Stomach (tissue), 8 donors: ENCODE measurements at regions not wholly inside any gene's neighbourhood (a gene's known extent, or its start where the extent isn't known, plus 50 kb on each side); places are given as distances from the start of the nearest gene placed in this dataset.
A peak's percentile ranks its signal among the peaks of the same experiment; 100 is the strongest.

Source experiments
- DNase-seq, 2 donors: peaks; one replicate each; pipeline versions ENCODE4 v3.0.0 to v3.0.0-alpha.2; 2013 to 2019
- H3K27ac ChIP-seq, 5 donors: fragments of 200-600 bp in 4 of 5; sonication (generic) in 4 of 5; one replicate each; pipeline ENCODE4 v1.5.1; 2013 to 2019; ENCODE audit warnings: mild to moderate bottlenecking in 1 of 5, moderate library complexity in 1 of 5
- H3K27me3 ChIP-seq, 3 donors: fragments of 200-600 bp; sonication (generic); one replicate each; pipeline ENCODE4 v1.5.1; 2017 to 2019; ENCODE audit warnings: mixed run types in 1 of 3
- H3K36me3 ChIP-seq, 4 donors: fragments of 200-600 bp; sonication (generic); 1 replicate in 3 of 4; 2 replicates in 1 of 4; pipeline ENCODE4 v1.5.1; 2016 to 2019
- H3K4me1 ChIP-seq, 4 donors: fragments of 200-600 bp; sonication (generic); one replicate each; pipeline ENCODE4 v1.5.1; 2016 to 2019
- H3K4me3 ChIP-seq, 4 donors: fragments of 200-600 bp; sonication (generic) in 3 of 4; one replicate each; pipeline ENCODE4 v1.5.1; 2016 to 2019; ENCODE audit warnings: mild to moderate bottlenecking in 1 of 4
- H3K9me3 ChIP-seq, 4 donors: fragments of 200-600 bp; sonication (generic); one replicate each; pipeline ENCODE4 v1.5.1; 2016 to 2019
- CTCF ChIP-seq, 7 experiments: fragments of 450-650 bp in 4 of 7; fragments of 200-600 bp in 3 of 7; sonication (generic) in 3 of 7; IDR thresholded peaks; one replicate each; pipeline ENCODE4 v1.5.1; 2016 to 2019; ENCODE audit warnings: antibody characterized with exemption in 7 of 7, control low read depth in 2 of 7, mild to moderate bottlenecking in 1 of 7
- EP300 ChIP-seq: sonication (generic); formaldehyde crosslinking; IDR thresholded peaks from one replicate; pipeline ENCODE4 v1.6.1; 2017; ENCODE audit warnings: antibody characterized with exemption
- POLR2A ChIP-seq, 4 donors: fragments of 450-650 bp; IDR thresholded peaks; one replicate each; pipeline ENCODE4 v1.6.1; 2016; ENCODE audit warnings: antibody characterized with exemption in 4 of 4, control low read depth in 2 of 4, mild to moderate bottlenecking in 1 of 4, moderate library complexity in 1 of 4
- POLR2AphosphoS5 ChIP-seq, 3 donors: sonication (generic); formaldehyde crosslinking; IDR thresholded peaks; one replicate each; pipeline ENCODE4 v1.6.1; 2016; ENCODE audit warnings: antibody characterized with exemption in 3 of 3
- WGBS, 5 donors: extraction: QIAGEN DNeasy Blood & Tissue Kit in 3 of 5; methylation state at CpG; one replicate each; pipeline versions ENCODE4 v1.1.5 to v1.1.7; 2013 to 2018; 5-methylcytosine and 5-hydroxymethylcytosine counted together
- intact Hi-C: fragments of 100-400 bp; cut with DNase I; formaldehyde crosslinking; loops from one replicate; pipeline ENCODE4 v1.15.1; 2023; ENCODE audit warnings: low total_unique reads
- donor health status: healthy with polysubstance abuse.
- donor health status: Bipolar disorder and iron deficiency.
- donor health status: healthy.

GRCh38 chr13:63408331-63409189 lies 1992.9 kb upstream of the PCDH20 start:
- Histone ChIP-seq H3K36me3 (no peaks in the 10 kb centered on the region), H3K27ac (no peak overlapping the region), H3K4me1 (no peaks in the 10 kb centered on the region), H3K4me3 (no peak overlapping the region), H3K27me3 (no peaks in the 10 kb centered on the region), H3K9me3 (no peaks in the 10 kb centered on the region)
- TF ChIP-seq CTCF (IDR thresholded peaks at IDR 0.05), result no peak
- no peak for TF ChIP-seq EP300
- TF ChIP-seq POLR2A (IDR thresholded peaks at IDR 0.05), result no peak
- no peak for TF ChIP-seq POLR2AphosphoS5 (IDR thresholded peaks at IDR 0.05)
- intact Hi-C loops, result no loop called here
- DNase-seq, result peak in 1 of 2 donors; percentile 20
- WGBS, 5 donors, result 37 to 55% (median 51%) methylated on average over 4 of the region's 4 CpGs

GRCh38 chr13:63403733-63404132 lies 1988.1 kb upstream of the PCDH20 start:
- intact Hi-C loops, result no loop called here
- Histone ChIP-seq H3K36me3 (no peaks in the 10 kb centered on the region), H3K4me1 (no peaks in the 10 kb centered on the region), H3K9me3 (no peaks in the 10 kb centered on the region), H3K4me3 (no peak overlapping the region), H3K27ac (no peak overlapping the region), H3K27me3 (no peaks in the 10 kb centered on the region)
- TF ChIP-seq EP300 (no peak), POLR2AphosphoS5 (IDR thresholded peaks at IDR 0.05) (no peak), POLR2A (IDR thresholded peaks at IDR 0.05) (no peak), CTCF (IDR thresholded peaks at IDR 0.05) (no peak)
- no peak for DNase-seq

- DNase-seq, result no peak
- H3K9me3 ChIP-seq, result no peaks in the 10 kb centered on the region
- H3K4me1 ChIP-seq, result no peaks in the 10 kb centered on the region
- intact Hi-C loops, result no loop called here
- no peaks in the 10 kb centered on the region for H3K27me3 ChIP-seq
- 74 to 96% (median 85%) methylated on average over 9 of the region's 9 CpGs for WGBS, 5 donors
- TF ChIP-seq CTCF (IDR thresholded peaks at IDR 0.05) (no peak), EP300 (no peak), POLR2AphosphoS5 (IDR thresholded peaks at IDR 0.05) (no peak), POLR2A (IDR thresholded peaks at IDR 0.05) (no peak)
- H3K27ac ChIP-seq, result no peak overlapping the region
- H3K36me3 ChIP-seq, result no peaks in the 10 kb centered on the region
- H3K4me3 ChIP-seq, result no peak overlapping the region
These were observed 1981.1 kb upstream of the PCDH20 start for GRCh38 chr13:63396746-63397145.

GRCh38 chr13:63393112-63393511 lies 1977.5 kb upstream of the PCDH20 start:
- TF ChIP-seq EP300, result no peak
- TF ChIP-seq CTCF (IDR thresholded peaks at IDR 0.05), result no peak
- TF ChIP-seq POLR2AphosphoS5 (IDR thresholded peaks at IDR 0.05), result no peak
- Histone ChIP-seq H3K27ac (no peak overlapping the region), H3K27me3 (no peaks in the 10 kb centered on the region), H3K36me3 (no peaks in the 10 kb centered on the region), H3K4me1 (no peaks in the 10 kb centered on the region), H3K4me3 (no peak overlapping the region), H3K9me3 (peaks cover 0 to 9% (median 0%) of the 10 kb centered on the region in 4 donors)
- intact Hi-C loops, result no loop called here
- DNase-seq, result no peak
- 66 to 77% (median 72%) methylated on average over 3 of the region's 3 CpGs for WGBS, 5 donors
